Skeletal muscle cell (primary cell): ENCODE measurements at regions not wholly inside any gene's neighbourhood (a gene's known extent, or its start where the extent isn't known, plus 50 kb on each side); places are given as distances from the start of the nearest gene placed in this dataset.

ENCODE experiments used
- DNase-seq: peaks from one replicate; pipeline ENCODE4 v3.0.0-alpha.2; 2010; ENCODE audit warnings: low read depth
- H3K4me3 ChIP-seq: 2 replicates; pipeline ENCODE4 v1.5.1; 2011; ENCODE audit warnings: low read depth, mild to moderate bottlenecking, control low read depth, low read length, moderate library complexity

- DNase-seq = no peak
- H3K4me3 ChIP-seq = no peak overlapping the region
These were observed 388.4 kb downstream of the BCOR start for GRCh38 chrX:39709364-39709763.

GRCh38 chrX:39709812-39710211, 387.9 kb downstream of the BCOR start:
- no peak for DNase-seq
- H3K4me3 ChIP-seq = no peak overlapping the region

- DNase-seq = no peak
- no peak overlapping the region for H3K4me3 ChIP-seq
These were observed 387.0 kb downstream of the BCOR start for GRCh38 chrX:39710776-39711175.

- no peak overlapping the region for H3K4me3 ChIP-seq
- no peak for DNase-seq
These were observed 383.3 kb downstream of the BCOR start for GRCh38 chrX:39714471-39714870.

- DNase-seq = no peak
- no peak overlapping the region for H3K4me3 ChIP-seq
These were observed 381.4 kb downstream of the BCOR start for GRCh38 chrX:39716401-39716800.

- no peak overlapping the region for H3K4me3 ChIP-seq
These were observed 380.8 kb downstream of the BCOR start for GRCh38 chrX:39716802-39717540.

GRCh38 chrX:39718981-39719380, 378.8 kb downstream of the BCOR start:
- H3K4me3 ChIP-seq = no peak overlapping the region
- no peak for DNase-seq

More at GRCh38 chrX:39716802-39717540, 380.8 kb downstream of the BCOR start:
- no peak for DNase-seq

GRCh38 chrX:39720945-39721344, 376.8 kb downstream of the BCOR start:
- H3K4me3 ChIP-seq = no peak overlapping the region

GRCh38 chrX:39721566-39722279, 376.0 kb downstream of the BCOR start:
- H3K4me3 ChIP-seq = no peak overlapping the region
- DNase-seq = no peak

More at GRCh38 chrX:39720945-39721344, 376.8 kb downstream of the BCOR start:
- no peak for DNase-seq

- DNase-seq = no peak
These were observed 373.2 kb downstream of the BCOR start for GRCh38 chrX:39724544-39724943.

GRCh38 chrX:39725114-39725513, 372.6 kb downstream of the BCOR start:
- H3K4me3 ChIP-seq = no peak overlapping the region
- no peak for DNase-seq

More at GRCh38 chrX:39724544-39724943, 373.2 kb downstream of the BCOR start:
- no peak overlapping the region for H3K4me3 ChIP-seq

- H3K4me3 ChIP-seq = no peak overlapping the region
These were observed 371.7 kb downstream of the BCOR start for GRCh38 chrX:39725928-39726619.

GRCh38 chrX:39726771-39727170, 371.0 kb downstream of the BCOR start:
- H3K4me3 ChIP-seq = no peak overlapping the region
- DNase-seq = peak; percentile 39

More at GRCh38 chrX:39725928-39726619, 371.7 kb downstream of the BCOR start:
- DNase-seq = peak; percentile 53

- no peak for DNase-seq
- H3K4me3 ChIP-seq = no peak overlapping the region
These were observed 369.7 kb downstream of the BCOR start for GRCh38 chrX:39728025-39728424.

- DNase-seq = no peak
- H3K4me3 ChIP-seq = no peak overlapping the region
These were observed 368.7 kb downstream of the BCOR start for GRCh38 chrX:39728852-39729598.

GRCh38 chrX:39729981-39730661, 367.6 kb downstream of the BCOR start:
- no peak for DNase-seq
- H3K4me3 ChIP-seq = no peak overlapping the region

GRCh38 chrX:39730662-39731329, 367.0 kb downstream of the BCOR start:
- no peak overlapping the region for H3K4me3 ChIP-seq
- peak; percentile 68 for DNase-seq

GRCh38 chrX:39731330-39731667, 366.5 kb downstream of the BCOR start:
- H3K4me3 ChIP-seq = no peak overlapping the region
- DNase-seq = no peak

- DNase-seq = no peak
- no peak overlapping the region for H3K4me3 ChIP-seq
These were observed 366.0 kb downstream of the BCOR start for GRCh38 chrX:39731735-39732134.
